ENCODE measurements at regions not wholly inside any gene's neighbourhood (a gene's known extent, or its start where the extent isn't known, plus 50 kb on each side); places are given as distances from the start of the nearest gene placed in this dataset.

DNA sequence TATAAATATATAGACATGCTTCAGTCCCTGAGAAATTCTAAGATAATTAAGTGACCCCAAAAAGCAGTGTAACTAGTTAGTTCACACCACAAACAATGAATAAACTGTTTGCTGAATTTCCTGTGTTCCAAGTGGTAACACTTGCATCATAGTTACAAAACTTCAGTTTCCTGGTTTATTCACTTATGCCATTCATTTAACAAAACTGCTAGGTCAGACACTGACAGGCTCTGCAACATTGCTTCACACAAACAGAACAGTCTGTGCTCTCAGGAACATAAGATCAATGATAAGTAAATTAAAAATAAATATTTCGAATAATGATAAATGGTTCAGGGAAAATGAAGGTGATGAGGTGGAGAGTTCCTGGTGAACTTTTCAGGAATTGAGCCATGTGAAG is 133.3 kb upstream of the NAMPT start:
- no peak for DNase-seq

- DNase-seq: no peak
Observed at GRCh38 chr7:106417273-106417902, 132.6 kb upstream of the NAMPT start.

DNA sequence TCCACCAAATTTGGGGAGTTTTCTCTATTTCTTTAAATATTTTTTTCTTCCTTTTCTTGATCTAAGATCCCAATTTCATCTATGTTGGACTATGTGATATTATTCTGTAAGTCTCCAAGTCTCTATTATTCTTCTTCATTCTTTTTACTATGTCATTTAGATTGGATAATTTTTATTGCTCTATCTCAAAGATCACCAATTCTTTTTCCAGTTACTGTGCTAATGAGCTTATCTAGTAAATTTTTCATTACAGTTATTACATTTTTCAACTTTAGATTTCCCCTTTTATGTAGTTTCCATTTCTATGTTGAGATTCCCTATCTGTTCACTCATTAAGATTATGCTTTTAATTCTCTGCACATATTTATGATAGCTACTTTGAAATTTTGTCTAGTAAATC is 131.6 kb upstream of the NAMPT start:
- no peak for DNase-seq

DNA sequence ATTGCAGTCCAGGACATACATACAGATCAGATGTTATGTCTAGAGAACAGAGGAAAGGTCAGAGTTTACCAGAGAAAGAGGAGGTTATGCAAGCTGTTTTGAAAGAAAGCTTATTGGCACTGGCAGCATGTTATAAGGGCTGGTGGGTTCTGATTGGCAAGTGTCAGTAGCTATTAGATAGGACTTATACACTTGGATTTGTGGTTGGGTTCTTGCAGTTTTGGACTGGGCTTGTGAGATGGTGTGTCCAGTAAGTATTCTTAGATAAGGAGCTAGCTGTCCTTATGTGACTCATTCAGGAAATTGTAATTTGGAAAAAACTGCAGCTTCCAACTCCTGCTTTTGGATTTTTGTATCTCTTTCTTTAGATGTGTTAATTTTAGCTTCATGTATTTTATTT is 130.7 kb upstream of the NAMPT start:
- DNase-seq: no peak

DNA sequence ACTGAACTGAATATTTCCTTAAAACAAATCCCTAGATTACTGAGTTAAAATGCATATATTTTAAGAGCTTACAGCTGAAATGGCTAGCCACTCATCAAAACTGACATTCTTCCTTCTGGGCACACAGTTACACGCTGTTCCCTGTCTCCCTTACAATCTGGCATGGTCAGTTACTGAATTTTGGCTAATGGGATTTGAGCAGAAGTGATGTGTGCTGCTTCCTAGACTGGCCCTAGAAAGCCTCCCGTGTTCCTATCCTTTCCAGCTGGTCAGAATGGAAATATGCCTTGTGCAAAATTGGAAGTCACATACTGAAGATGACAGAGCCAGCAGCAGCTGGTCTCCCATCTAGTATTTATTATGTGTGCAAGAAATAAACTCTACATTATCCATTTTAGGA is 128.7 kb upstream of the NAMPT start:
- no peak for DNase-seq

DNA sequence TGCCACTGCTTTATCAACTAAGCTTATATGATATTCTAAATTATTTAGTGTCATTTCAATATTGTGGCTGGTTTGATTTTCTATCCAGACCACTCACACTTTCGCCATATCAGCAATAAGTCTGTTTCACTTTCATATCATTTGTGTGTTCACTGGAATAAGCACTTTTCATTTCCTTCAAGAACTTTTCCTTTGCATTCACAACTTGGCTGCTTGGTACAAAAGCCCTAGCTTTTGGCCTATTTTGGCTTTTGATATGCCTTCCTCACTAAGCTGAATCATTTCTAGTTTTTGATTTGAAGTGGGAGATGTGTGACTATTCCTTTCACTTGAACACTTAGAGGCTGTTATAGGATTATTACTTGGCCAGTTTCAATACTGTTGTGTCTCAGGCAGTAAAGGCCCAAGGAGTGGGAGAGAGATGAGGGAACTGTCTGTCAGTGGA is 120.9 kb upstream of the NAMPT start:
- DNase-seq: no peak

GRCh38 chr7:106402898-106403297 is 118.1 kb upstream of the NAMPT start:
- no peak for DNase-seq

DNA sequence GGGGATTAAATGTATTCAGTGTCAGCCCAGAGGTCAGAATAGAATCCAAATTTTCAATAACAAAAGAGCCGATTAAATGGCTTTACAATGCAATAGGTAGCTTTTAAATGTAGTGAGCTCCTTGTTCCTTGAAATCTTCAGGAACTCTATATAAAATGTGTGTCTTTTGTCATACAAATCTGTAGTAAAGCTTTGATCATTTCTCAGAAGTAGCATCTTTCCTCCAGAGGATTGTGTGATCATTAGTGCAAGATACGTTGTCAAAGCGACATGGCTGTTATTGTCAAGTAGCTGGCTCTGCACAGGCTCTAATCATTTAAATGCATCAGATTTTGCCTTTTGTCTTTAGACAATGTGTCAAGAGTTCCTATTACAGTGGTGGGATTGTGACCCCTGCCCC is 116.1 kb upstream of the NAMPT start:
- no peak for DNase-seq

GRCh38 chr7:106398786-106399185 is 114.0 kb upstream of the NAMPT start:
- DNase-seq: no peak

DNA sequence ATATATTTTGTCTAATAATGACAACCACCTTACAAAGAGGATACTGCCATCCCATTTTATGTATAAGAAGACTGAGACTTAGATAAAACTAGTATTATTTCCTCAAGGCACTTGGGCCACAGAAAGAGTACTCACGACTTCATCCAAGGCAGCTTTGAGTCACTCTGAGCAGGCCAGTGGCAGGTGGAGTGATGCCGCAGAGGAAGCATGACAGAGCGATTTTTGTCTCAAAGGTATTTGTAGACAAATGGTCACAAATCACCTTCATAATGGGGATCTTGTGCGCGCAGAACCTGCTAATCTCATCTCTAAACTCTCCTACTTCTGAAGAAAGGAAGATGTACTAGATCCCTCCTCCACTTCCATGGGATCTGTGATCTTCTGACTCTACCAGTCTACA is 113.2 kb upstream of the NAMPT start:
- no peak for DNase-seq

DNA sequence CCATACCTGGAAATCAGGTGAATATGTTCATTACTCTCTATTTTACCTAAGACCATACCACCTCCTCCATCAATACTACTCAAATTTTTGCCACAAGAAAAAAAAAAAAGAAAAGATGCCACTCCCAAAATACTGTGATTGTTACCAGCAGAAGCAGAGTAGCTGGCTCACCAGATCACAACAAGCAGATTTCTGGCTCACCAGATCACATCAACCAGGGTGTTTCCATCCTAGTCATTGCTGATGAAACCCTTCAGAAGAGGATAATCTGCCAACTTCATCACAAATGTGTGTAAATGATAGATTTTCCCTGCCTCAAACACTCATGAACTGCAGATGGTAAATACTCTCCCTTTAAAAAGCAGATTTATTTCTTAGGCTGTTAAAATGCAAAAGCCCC is 109.7 kb upstream of the NAMPT start:
- DNase-seq: no peak

DNA sequence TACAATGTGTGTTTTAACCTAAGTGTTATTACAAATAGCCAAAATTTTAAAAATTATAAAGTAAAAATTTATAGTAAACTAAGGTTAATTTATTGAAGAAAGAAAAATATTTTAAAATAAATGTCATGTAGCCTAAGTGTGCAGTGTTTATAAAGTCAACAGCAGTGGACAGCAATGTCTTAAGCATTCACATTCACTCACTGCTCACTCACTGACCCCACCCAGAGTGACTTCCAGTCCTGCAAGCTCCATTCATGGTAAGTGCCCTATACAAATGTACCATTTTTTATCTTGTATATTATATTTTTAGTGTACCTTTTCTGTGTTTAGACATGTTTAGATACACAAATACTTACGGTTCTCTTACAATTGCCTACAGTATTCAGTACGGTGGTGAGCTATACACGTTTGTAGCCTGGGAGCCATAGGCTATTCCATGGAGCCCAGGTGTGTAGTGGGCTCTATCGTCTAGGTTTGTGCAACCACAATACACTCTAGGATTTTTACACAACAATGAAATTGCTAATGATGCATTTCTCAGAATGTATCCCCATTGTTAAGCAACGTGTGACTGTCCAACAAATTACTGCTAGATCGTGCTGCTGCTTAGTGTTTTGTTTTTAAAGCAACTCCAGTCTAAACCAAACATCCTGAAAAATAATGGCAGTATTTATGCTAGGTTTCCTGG is 108.9 kb upstream of the NAMPT start:
- DNase-seq: no peak

DNA sequence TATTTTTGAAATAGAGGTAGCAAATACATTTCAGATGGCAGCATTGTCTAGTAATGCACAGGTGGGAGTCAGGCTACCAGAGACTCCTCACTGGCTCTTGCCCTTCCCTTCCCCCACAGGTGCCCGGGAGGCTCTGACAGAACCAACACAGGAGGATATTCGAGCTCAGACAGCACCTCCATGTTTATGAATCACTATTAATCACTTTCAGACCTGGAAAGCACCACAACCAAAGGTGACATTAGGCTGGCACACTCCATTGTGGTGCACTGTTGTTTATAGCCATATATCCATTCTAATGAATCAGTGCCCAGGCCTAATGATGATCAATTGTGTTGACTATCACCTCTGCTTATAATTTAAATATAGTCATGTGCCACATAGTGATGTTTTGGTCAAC is 107.8 kb upstream of the NAMPT start:
- no peak for DNase-seq

- DNase-seq: no peak
Observed at GRCh38 chr7:106392144-106392543, 107.4 kb upstream of the NAMPT start.

GRCh38 chr7:106386958-106387357 is 102.2 kb upstream of the NAMPT start:
- DNase-seq: no peak

DNA sequence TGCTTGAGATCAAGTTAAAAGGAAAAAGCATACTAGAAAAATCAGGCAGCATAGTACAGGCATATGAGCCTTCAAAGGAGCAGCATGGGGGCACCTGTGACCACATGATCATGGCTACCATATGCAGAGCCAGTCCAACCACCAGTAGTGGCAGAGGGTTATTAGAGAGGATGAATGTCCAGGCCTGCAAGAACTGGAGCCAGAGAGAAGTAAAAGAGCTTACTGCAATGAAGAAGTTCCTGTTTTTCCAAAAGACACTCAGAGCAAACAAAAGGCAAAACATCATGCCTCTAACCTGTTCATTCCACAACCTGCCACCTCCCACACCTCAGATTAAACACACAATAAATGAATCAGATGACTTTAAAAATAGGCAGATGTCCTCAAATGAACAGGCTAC is 99.6 kb upstream of the NAMPT start:
- no peak for DNase-seq

- no peak for DNase-seq
Observed at GRCh38 chr7:106382929-106383328, 98.1 kb upstream of the NAMPT start.

DNA sequence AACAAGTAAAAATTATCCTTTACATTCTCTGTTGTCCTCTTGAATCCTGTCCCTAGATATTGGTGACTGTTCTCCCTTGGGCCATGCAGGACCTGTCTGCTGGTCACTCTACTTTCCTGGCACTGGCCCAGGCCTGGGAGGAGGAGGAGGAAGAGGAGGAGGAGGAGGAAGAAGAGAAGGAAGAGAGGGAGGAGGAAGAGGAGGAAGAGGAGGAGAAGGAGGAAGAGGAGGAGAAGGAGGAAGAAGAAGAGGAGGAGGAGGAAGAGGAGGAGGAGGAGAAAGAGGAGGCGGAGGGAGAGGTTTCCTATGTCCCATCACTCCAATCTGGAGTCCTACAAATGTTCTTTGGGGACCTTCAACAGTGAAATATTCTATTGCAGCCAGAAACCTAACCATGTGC is 97.3 kb upstream of the NAMPT start:
- DNase-seq: no peak

- no peak for DNase-seq
Observed at GRCh38 chr7:106381252-106381651, 96.5 kb upstream of the NAMPT start.

DNA sequence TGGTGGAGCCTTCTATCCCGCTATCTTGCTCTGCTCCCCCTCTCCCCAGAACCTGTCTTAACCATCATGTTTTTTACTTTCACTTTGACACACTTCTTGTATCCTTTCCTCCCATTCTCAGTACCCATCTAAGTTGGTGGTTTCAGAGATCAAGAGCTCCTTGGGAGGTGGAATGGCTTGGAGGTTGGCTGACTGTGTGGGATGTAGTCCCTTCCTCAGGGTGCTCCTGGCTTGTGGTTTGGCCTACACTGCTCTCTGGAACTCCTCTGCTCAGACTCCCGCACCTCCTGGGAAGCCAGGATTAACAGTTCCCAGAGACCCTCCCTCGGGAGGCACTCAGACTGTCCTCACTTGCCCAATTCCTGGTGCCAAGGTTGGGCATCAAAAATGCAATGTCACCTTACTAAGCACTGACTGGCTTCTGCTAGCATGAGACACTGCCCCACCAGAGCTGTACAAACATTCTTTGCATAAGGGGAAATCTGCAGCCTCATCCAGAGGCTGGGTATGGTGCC is 93.1 kb upstream of the NAMPT start:
- DNase-seq: no peak

DNA sequence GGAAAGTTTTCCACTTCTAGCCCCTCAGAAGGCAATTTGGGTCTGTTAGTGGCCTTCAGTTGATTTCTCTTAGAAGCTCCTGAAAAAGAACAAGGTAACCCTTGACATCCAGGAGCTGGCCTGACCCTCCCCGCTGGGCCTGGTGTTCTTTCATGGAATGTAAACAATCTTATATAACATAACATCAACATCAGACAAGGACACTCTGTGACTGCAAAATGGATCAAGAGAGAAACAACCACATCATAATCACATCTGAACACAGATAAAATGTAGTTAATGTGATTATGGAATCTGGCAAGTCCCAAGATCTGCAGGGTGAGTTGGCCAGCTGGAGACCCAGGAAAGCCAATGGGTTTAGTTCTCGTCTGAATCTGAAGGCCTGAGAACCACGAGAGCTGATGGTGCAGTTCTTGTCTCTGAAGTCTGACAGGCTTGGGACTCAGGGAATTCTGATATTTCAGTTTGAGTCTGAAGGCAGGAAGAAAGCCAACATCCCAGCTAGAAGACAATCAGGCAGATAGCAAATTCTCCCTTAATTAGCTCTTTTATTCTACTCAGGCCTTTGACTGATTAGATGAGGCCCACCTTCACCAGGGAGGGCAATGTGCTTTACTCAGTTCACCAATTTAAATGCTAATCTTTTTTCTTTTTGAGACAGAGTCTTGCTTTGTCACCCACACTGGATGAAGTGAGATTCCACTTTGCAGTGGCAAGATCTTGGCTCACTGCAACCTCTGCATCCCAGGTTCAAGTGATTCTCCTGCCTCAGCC is 91.4 kb upstream of the NAMPT start:
- no peak for DNase-seq

DNA sequence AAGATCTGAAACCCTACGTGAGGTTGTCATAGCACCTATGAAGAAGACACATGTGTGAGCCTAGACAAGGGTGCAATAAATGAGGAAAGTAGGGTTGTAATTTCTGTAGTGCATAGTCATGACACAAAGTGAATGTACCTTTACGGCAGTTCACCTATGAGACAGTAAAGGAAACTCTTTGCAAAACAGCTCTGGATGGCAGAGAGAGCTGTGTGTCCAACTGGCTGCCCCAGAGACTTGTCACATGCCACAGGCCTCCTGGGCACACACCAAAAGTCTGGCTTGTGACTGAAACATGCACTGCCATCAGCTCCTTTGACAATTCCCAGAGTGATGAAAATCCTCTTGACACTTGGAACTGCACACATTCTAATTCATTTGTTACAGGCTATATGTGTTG is 90.7 kb upstream of the NAMPT start:
- DNase-seq: no peak

DNA sequence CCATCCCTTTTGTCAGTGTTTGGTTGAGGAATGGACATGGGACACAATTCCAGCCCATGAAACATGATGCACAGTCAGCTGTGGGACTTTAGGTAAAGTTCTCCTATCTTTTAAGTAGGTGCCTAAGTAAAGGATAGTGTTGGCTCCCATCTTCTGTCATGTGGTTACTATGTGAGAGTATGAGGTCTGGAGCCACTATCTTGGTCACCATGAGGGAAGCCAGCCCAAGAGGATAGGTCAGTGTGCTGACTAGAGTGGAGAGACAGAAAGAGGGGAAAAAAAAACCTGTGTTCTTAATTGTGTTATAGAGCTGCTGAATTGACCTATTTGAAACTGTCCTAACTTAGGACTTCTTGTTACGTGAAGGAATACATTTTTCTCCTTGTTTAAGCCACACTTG is 89.7 kb upstream of the NAMPT start:
- no peak for DNase-seq

Measured in occipital lobe (tissue), 1 donor.